Adipocyte (in vitro differentiated cells): ENCODE measurements at regions not wholly inside any gene's neighbourhood (a gene's known extent, or its start where the extent isn't known, plus 50 kb on each side); places are given as distances from the start of the nearest gene placed in this dataset.

Experiments used
- DNase-seq: peaks from one replicate; pipeline ENCODE4 v3.0.0-alpha.2; 2015; ENCODE audit warnings: low read depth
- H3K27me3 ChIP-seq: replicated peaks from 2 replicates; pipeline ENCODE4 v1.7.0; 2013; ENCODE audit warnings: mild to moderate bottlenecking, low read length, moderate library complexity; ENCODE audit not compliant: control insufficient read depth, insufficient read depth
- H3K36me3 ChIP-seq: 2 replicates; pipeline ENCODE4 v1.7.0; 2013; ENCODE audit warnings: low read length, mild to moderate bottlenecking, moderate library complexity; ENCODE audit not compliant: control insufficient read depth, insufficient read depth, severe bottlenecking
- H3K4me1 ChIP-seq: 2 replicates; pipeline ENCODE4 v1.7.0; 2013; ENCODE audit warnings: mild to moderate bottlenecking, low read length, moderate library complexity; ENCODE audit not compliant: control insufficient read depth, insufficient read depth
- H3K4me3 ChIP-seq: 2 replicates; pipeline ENCODE4 v1.7.0; 2013; ENCODE audit warnings: mild to moderate bottlenecking, low read length, moderate library complexity
- H3K9ac ChIP-seq: 2 replicates; pipeline ENCODE4 v1.7.0; 2013; ENCODE audit warnings: mild to moderate bottlenecking, low read length, moderate library complexity
- H3K9me3 ChIP-seq: 2 replicates; pipeline ENCODE4 v1.7.0; 2013; ENCODE audit warnings: mild to moderate bottlenecking, low read length, moderate library complexity; ENCODE audit not compliant: control insufficient read depth

GRCh38 chr2:220994846-220995245 lies 577.3 kb downstream of the EPHA4 start:
- H3K36me3 ChIP-seq = no peaks in the 10 kb centered on the region

GRCh38 chr2:220995581-220995980 lies 576.5 kb downstream of the EPHA4 start:
- Histone ChIP-seq H3K4me1 (peaks cover 3% of the 10 kb centered on the region), H3K36me3 (no peaks in the 10 kb centered on the region), H3K4me3 (no peak overlapping the region), H3K27me3 (no peaks in the 10 kb centered on the region), H3K9me3 (no peaks in the 10 kb centered on the region), H3K9ac (no peak overlapping the region)
- no peak for DNase-seq

More at GRCh38 chr2:220994846-220995245, 577.3 kb downstream of the EPHA4 start:
- DNase-seq = no peak
- peaks cover 3% of the 10 kb centered on the region for H3K4me1 ChIP-seq
- no peaks in the 10 kb centered on the region for H3K27me3 ChIP-seq
- no peak overlapping the region for H3K9ac ChIP-seq
- no peak overlapping the region for H3K4me3 ChIP-seq
- no peaks in the 10 kb centered on the region for H3K9me3 ChIP-seq

- Histone ChIP-seq H3K4me3 (no peak overlapping the region), H3K9me3 (no peaks in the 10 kb centered on the region), H3K9ac (no peak overlapping the region), H3K4me1 (peaks cover 3% of the 10 kb centered on the region), H3K27me3 (no peaks in the 10 kb centered on the region), H3K36me3 (no peaks in the 10 kb centered on the region)
- no peak for DNase-seq
Observed at GRCh38 chr2:220998156-220998555, 573.9 kb downstream of the EPHA4 start.

GRCh38 chr2:220999356-220999755 lies 572.7 kb downstream of the EPHA4 start:
- H3K9ac ChIP-seq = no peak overlapping the region
- H3K27me3 ChIP-seq = no peaks in the 10 kb centered on the region
- no peaks in the 10 kb centered on the region for H3K9me3 ChIP-seq
- H3K36me3 ChIP-seq = no peaks in the 10 kb centered on the region
- peak; percentile 7 for DNase-seq
- peaks cover 3% of the 10 kb centered on the region for H3K4me1 ChIP-seq
- H3K4me3 ChIP-seq = no peak overlapping the region

GRCh38 chr2:221001381-221001801 lies 570.7 kb downstream of the EPHA4 start:
- H3K4me1 ChIP-seq = no peaks in the 10 kb centered on the region
- H3K9ac ChIP-seq = no peak overlapping the region
- no peak for DNase-seq
- H3K36me3 ChIP-seq = no peaks in the 10 kb centered on the region
- no peaks in the 10 kb centered on the region for H3K9me3 ChIP-seq
- H3K4me3 ChIP-seq = no peak overlapping the region
- H3K27me3 ChIP-seq = no peaks in the 10 kb centered on the region

- DNase-seq = no peak
- Histone ChIP-seq H3K9ac (no peak overlapping the region), H3K4me3 (no peak overlapping the region), H3K36me3 (no peaks in the 10 kb centered on the region), H3K4me1 (no peaks in the 10 kb centered on the region), H3K9me3 (no peaks in the 10 kb centered on the region), H3K27me3 (no peaks in the 10 kb centered on the region)
Observed at GRCh38 chr2:221002101-221002685, 569.9 kb downstream of the EPHA4 start.

- Histone ChIP-seq H3K4me3 (no peak overlapping the region), H3K27me3 (no peaks in the 10 kb centered on the region), H3K36me3 (no peaks in the 10 kb centered on the region), H3K9ac (no peak overlapping the region), H3K9me3 (no peaks in the 10 kb centered on the region), H3K4me1 (no peaks in the 10 kb centered on the region)
- no peak for DNase-seq
Observed at GRCh38 chr2:221005338-221005737, 566.8 kb downstream of the EPHA4 start.

- Histone ChIP-seq H3K9me3 (no peaks in the 10 kb centered on the region), H3K27me3 (no peaks in the 10 kb centered on the region), H3K4me1 (no peaks in the 10 kb centered on the region), H3K9ac (no peak overlapping the region), H3K4me3 (no peak overlapping the region), H3K36me3 (no peaks in the 10 kb centered on the region)
- no peak for DNase-seq
Observed at GRCh38 chr2:221006084-221006483, 566.0 kb downstream of the EPHA4 start.

- Histone ChIP-seq H3K4me1 (no peaks in the 10 kb centered on the region), H3K9ac (no peak overlapping the region), H3K9me3 (no peaks in the 10 kb centered on the region), H3K36me3 (no peaks in the 10 kb centered on the region), H3K4me3 (no peak overlapping the region), H3K27me3 (no peaks in the 10 kb centered on the region)
- no peak for DNase-seq
Observed at GRCh38 chr2:221016551-221016950, 555.6 kb downstream of the EPHA4 start.

- no peak overlapping the region for H3K4me3 ChIP-seq
- no peaks in the 10 kb centered on the region for H3K9me3 ChIP-seq
- no peaks in the 10 kb centered on the region for H3K36me3 ChIP-seq
- DNase-seq = no peak
- H3K4me1 ChIP-seq = no peaks in the 10 kb centered on the region
- no peaks in the 10 kb centered on the region for H3K27me3 ChIP-seq
- no peak overlapping the region for H3K9ac ChIP-seq
Observed at GRCh38 chr2:221018262-221018661, 553.8 kb downstream of the EPHA4 start.

- H3K4me1 ChIP-seq = no peaks in the 10 kb centered on the region
- DNase-seq = no peak
- no peaks in the 10 kb centered on the region for H3K27me3 ChIP-seq
- no peak overlapping the region for H3K4me3 ChIP-seq
- H3K36me3 ChIP-seq = no peaks in the 10 kb centered on the region
- no peak overlapping the region for H3K9ac ChIP-seq
- no peaks in the 10 kb centered on the region for H3K9me3 ChIP-seq
Observed at GRCh38 chr2:221019668-221020067, 552.4 kb downstream of the EPHA4 start.

- no peak overlapping the region for H3K4me3 ChIP-seq
- no peaks in the 10 kb centered on the region for H3K9me3 ChIP-seq
- H3K36me3 ChIP-seq = no peaks in the 10 kb centered on the region
- H3K9ac ChIP-seq = no peak overlapping the region
- H3K4me1 ChIP-seq = no peaks in the 10 kb centered on the region
- H3K27me3 ChIP-seq = no peaks in the 10 kb centered on the region
- no peak for DNase-seq
Observed at GRCh38 chr2:221022554-221022953, 549.5 kb downstream of the EPHA4 start.
